NOMO-1 treated with dmso at 0.1 percent for 144 hours (cell line): ENCODE measurements at regions not wholly inside any gene's neighbourhood (a gene's known extent, or its start where the extent isn't known, plus 50 kb on each side); places are given as distances from the start of the nearest gene placed in this dataset.
"Not testable (repeated sequence)": the region's sequence is repeated elsewhere in the genome, so short reads cannot be mapped to it uniquely, and the experiment has no call there.

ENCODE experiments used
- DNase-seq: peaks from one replicate; lab custom pipeline; 2025; ENCODE audit not compliant: unreplicated experiment; lab: John Stamatoyannopoulos, UW

- DNase-seq = no peak
These were observed 247.6 kb downstream of the SMAD2 start for GRCh38 chr18:47682876-47683275.

DNA sequence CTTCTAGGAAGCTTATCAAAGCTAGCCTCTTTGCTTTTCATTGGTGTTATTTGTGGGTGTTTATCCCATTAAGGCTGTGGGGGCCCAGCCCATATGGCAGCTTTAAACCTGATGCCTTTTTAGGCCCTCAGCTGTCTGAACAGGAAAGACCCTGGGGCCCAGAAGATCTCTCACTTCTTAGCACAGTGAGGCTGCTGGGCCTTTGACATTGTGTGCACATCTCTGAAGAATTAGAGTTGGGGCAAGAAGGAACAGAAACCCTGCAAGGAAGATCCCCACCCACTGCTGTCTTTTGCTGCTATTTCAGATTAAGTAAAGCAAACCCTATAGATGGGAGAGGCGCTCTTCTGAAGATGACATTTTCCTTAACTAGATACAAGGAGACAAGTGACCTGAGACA, 250.0 kb downstream of the SMAD2 start:
- no peak for DNase-seq

DNA sequence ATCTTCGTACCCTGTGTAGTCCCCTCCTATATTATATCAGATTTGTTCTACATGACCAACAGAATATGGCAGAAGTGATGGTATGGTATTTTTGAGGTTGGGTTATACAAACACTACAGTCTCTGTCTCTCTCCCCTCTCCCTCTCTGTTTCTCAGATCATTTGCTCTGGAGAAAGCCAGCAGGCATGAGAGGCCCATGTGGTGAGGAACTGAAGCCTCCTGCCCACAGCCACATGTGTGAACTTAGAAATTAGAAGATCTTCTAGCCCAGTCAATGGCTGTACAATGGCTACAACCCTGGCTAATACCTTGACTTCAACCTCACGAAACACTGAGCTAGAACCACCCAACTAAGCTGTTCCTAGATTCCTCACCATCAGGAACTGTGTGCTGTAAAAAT, 250.6 kb downstream of the SMAD2 start:
- no peak for DNase-seq

DNA sequence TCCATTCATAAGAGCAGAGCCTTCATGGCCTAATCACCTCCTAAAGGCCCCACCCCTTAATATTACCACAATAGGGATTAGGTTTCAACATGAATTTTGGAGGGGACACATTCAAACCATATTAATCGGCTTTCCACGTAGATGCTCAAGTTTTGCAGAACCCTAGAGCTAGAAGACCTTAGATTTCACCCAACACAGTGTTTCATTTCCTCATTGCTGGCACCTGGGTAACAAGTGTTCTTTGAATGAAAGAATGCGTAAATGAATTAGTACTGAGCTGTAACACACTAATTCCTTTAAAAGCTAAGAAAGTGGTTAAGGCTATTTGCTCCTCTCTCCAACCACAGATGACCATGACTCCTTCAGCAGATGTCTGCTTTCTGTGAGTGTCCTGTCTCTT, 252.5 kb downstream of the SMAD2 start:
- no peak for DNase-seq

- no peak for DNase-seq
These were observed 260.6 kb downstream of the SMAD2 start for GRCh38 chr18:47669815-47670214.

DNA sequence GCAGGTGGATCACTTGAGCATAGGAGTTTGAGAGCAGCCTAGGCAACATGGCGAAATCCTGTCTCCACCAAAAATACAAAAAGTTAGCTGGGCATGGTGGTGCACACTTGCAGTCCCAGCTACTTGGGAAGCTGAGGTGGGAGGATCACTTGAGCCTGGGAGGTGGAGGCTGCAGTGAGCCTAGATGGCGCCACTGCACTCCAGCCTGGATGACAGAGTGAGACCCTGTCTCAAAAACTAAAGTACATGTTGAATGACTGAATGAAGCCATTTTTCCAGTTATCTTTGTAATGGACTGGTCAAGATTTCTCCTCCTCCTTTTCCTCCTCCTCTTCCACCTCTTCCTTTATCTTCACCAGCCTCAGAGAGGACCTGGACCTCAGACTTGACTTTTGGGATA, 272.0 kb downstream of the SMAD2 start:
- DNase-seq = no peak

GRCh38 chr18:47654988-47655387, 275.5 kb downstream of the SMAD2 start:
- no peak for DNase-seq

GRCh38 chr18:47644896-47645295, 285.6 kb downstream of the SMAD2 start:
- DNase-seq = no peak

GRCh38 chr18:47637551-47637950, 292.9 kb downstream of the SMAD2 start:
- DNase-seq = not testable (repeated sequence)

DNA sequence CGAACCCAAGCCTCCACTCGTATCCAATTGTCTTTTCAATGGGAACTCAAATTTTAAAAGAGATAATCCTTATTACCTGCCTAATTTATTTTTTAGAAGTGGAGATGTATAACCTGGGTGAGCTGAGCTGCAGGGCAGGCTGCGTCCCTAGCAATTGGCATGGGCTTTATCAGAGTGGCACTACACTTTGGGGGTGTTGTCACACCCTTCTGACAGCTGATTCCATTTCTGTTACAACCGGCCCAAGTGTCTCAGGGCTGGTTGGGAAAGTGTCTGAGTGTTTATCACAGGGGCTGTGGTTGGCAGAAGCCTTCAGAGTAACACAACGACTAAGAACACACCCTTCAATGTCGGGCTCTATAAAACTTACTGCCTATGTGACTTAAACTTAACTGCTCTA, 295.0 kb downstream of the SMAD2 start:
- no peak for DNase-seq

GRCh38 chr18:47632970-47633635, 297.4 kb downstream of the SMAD2 start:
- DNase-seq = no peak

- no peak for DNase-seq
These were observed 301.6 kb downstream of the SMAD2 start for GRCh38 chr18:47628893-47629292.

DNA sequence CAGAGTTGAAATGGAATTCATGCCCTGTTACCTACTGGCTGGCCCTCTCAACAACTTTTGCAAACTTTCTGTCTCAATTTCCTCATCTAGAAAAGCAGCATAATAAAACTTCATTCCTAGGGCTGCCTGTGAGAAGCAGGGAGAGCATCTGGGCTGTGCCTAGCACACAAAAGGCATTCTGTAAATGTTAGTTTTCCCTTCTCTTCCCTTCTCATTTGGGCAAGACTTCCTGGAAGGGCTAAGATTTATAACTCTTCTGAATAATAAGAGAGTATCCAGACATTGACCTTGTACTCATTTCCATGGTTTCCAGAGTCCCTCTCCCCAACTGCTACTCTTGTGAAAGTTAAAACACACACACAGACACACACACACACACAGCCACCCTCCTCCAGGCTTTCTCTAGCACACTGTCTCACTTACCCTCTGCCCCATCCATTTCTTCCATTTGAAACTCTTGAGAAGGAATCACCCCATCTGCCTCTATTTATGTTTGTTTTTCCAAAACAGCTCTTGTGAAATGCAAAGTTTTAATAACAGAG, 302.1 kb downstream of the SMAD2 start:
- DNase-seq = no peak

DNA sequence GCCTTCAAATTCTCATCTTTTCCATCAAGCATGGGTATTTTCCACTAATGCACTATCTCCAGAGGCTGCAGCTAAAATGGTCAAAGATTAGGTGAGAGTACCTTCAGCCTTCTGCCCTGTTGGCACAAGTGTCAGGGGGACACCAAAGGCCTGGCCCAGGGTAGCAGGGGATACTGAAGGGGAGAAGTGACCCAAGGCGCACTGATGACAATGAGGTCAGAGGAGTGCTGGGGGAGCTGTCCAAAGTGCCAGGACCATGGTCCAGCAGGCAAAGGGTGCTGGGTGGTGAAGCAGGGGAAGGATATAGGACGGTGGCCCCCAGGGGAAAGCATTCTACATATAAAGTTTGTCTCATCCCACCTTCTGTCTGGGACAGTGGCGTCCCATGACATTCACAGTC, 303.4 kb downstream of the SMAD2 start:
- DNase-seq = no peak

GRCh38 chr18:47619771-47620448, 310.5 kb downstream of the SMAD2 start:
- no peak for DNase-seq

DNA sequence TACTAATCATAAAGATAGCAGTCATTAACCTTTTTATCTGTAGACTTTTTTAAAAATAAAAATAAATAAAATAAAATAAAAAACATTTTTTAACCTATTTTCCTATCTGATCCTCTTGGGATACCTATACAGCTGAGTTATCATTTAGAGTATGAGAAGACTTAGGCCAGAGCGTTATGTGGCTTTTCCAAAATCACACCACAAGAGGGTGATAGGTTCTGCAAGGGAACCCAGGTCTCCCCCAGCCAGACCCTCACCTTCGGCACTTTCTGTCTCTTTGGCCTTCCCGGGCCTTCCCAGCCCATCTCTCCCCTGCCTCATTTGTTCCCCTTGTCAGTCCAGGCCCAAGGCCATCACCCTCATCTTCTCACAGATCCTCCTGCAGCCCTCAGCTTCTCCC, 311.7 kb downstream of the SMAD2 start:
- DNase-seq = no peak

DNA sequence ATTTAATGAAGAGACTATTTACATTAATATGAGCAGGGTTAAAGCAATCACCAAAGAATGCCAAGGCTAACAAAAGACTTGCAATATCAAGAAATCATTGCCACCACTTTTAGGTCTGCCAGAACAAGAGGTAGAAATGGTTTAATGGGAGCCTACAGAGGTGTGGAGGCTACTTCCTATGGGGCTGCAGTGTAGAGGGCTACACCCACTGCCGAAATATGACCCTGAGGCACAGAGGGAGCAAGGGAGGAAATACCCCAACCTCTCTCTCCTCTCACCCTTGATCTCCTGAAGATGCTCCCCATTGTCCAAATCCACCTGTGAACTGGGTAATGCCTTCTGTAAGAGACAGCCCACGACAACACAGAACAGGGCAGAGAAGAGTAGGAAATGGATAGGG, 315.4 kb downstream of the SMAD2 start:
- DNase-seq = no peak

GRCh38 chr18:47613929-47614328, 316.5 kb downstream of the SMAD2 start:
- DNase-seq = no peak

GRCh38 chr18:47611649-47612048, 318.8 kb downstream of the SMAD2 start:
- no peak for DNase-seq

- no peak for DNase-seq
These were observed 323.9 kb downstream of the SMAD2 start for GRCh38 chr18:47606526-47606925.

DNA sequence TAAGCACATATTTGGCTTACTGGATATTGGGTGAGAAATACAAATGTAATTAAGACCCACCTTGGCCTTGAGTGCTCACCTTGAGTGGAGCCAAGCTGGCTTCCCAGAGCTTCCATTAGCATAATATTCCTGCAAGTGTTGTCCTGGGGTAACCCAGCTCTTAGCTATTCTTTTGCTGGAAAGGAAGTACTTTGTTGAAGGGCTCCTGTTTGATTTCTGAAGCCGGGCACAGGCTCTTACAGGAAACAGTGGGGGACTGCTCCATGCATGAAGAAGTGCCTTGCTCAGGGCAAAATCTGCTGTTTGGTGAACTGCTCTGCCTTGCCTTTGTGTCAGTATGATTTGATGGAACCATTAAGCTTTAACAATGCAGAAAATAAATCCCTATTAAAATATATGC, 325.4 kb downstream of the SMAD2 start:
- DNase-seq = no peak

GRCh38 chr18:47604021-47604420, 326.4 kb downstream of the SMAD2 start:
- DNase-seq = no peak

DNA sequence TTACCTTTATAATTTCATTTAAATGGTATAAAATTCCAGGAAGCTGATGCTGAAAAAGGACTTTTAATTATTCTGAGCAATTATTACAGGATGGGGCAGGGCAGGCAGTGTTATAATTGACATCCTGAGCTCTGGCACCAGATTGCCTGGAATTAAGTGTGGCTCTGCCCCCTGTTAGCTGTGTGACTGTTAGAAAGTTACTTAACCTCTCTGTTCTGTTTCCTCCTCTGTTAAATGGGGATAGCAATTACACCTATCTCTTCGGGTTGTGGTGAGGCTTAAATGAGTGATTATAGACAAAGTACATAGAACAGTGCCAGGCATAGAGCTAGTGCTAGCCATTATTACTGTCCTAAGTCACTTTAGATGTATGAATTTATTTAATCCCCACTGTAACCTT, 327.3 kb downstream of the SMAD2 start:
- DNase-seq = no peak
